NCI-H1092 treated with DMSO at 0.1 percent for 48 hours (cell line): ENCODE measurements at regions not wholly inside any gene's neighbourhood (a gene's known extent, or its start where the extent isn't known, plus 50 kb on each side); places are given as distances from the start of the nearest gene placed in this dataset.

Experiments
- DNase-seq: peaks from one replicate; lab custom pipeline; 2025; lab: John Stamatoyannopoulos, UW

GRCh38 chr7:32177232-32177631, 107.0 kb upstream of the PDE1C start:
- DNase-seq: no peak

GRCh38 chr7:32175099-32175498, 104.9 kb upstream of the PDE1C start:
- no peak for DNase-seq

GRCh38 chr7:32171248-32171647, 101.0 kb upstream of the PDE1C start:
- DNase-seq: no peak

GRCh38 chr7:32170838-32171237, 100.6 kb upstream of the PDE1C start:
- DNase-seq: no peak

GRCh38 chr7:32169228-32169627, 99.0 kb upstream of the PDE1C start:
- DNase-seq: no peak

GRCh38 chr7:32167815-32168214, 97.6 kb upstream of the PDE1C start:
- no peak for DNase-seq

GRCh38 chr7:32167256-32167655, 97.0 kb upstream of the PDE1C start:
- no peak for DNase-seq

GRCh38 chr7:32164341-32164996, 94.3 kb upstream of the PDE1C start:
- peak; percentile 70 for DNase-seq

- DNase-seq: no peak
These were observed 93.7 kb upstream of the PDE1C start for GRCh38 chr7:32163896-32164295.

GRCh38 chr7:32163141-32163806, 93.1 kb upstream of the PDE1C start:
- DNase-seq: no peak

- DNase-seq: no peak
These were observed 91.5 kb upstream of the PDE1C start for GRCh38 chr7:32161708-32162107.

GRCh38 chr7:32158751-32159745, 88.8 kb upstream of the PDE1C start:
- DNase-seq: no peak

GRCh38 chr7:32158076-32158475, 87.9 kb upstream of the PDE1C start:
- no peak for DNase-seq

- DNase-seq: no peak
These were observed 85.5 kb upstream of the PDE1C start for GRCh38 chr7:32155712-32156111.

GRCh38 chr7:32154797-32155196, 84.6 kb upstream of the PDE1C start:
- no peak for DNase-seq

GRCh38 chr7:32153006-32153405, 82.8 kb upstream of the PDE1C start:
- no peak for DNase-seq

- no peak for DNase-seq
These were observed 82.4 kb upstream of the PDE1C start for GRCh38 chr7:32152576-32152975.

GRCh38 chr7:32150589-32150988, 80.4 kb upstream of the PDE1C start:
- DNase-seq: no peak

GRCh38 chr7:32150039-32150438, 79.8 kb upstream of the PDE1C start:
- DNase-seq: no peak

GRCh38 chr7:32147546-32148268, 77.5 kb upstream of the PDE1C start:
- no peak for DNase-seq

- DNase-seq: no peak
These were observed 75.7 kb upstream of the PDE1C start for GRCh38 chr7:32145911-32146310.

- DNase-seq: no peak
These were observed 74.5 kb upstream of the PDE1C start for GRCh38 chr7:32144676-32145075.
